WERI-Rb-1 (cell line): ENCODE measurements at regions not wholly inside any gene's neighbourhood (a gene's known extent, or its start where the extent isn't known, plus 50 kb on each side); places are given as distances from the start of the nearest gene placed in this dataset.

Experiments
- DNase-seq: peaks from one replicate; pipeline ENCODE4 v3.0.0-alpha.2; 2020
- H3K27ac ChIP-seq: fragments of 250-450 bp; sonication (Bioruptor Pico); 2 replicates; pipeline ENCODE4 v1.5.1; 2020; ENCODE audit warnings: mild to moderate bottlenecking, moderate library complexity
- H3K27me3 ChIP-seq: fragments of 250-450 bp; sonication (Bioruptor Pico); 2 replicates; pipeline ENCODE4 v1.5.1; 2021; ENCODE audit warnings: mild to moderate bottlenecking, low read depth, moderate library complexity; ENCODE audit not compliant: insufficient read depth, severe bottlenecking
- H3K36me3 ChIP-seq: fragments of 250-450 bp; sonication (Bioruptor Pico); 2 replicates; pipeline ENCODE4 v1.5.1; 2020; ENCODE audit warnings: mild to moderate bottlenecking, moderate library complexity
- H3K4me3 ChIP-seq: 2 replicates; pipeline ENCODE4 v1.5.1; 2011; ENCODE audit warnings: low read depth, mild to moderate bottlenecking, control low read depth, low read length
- H3K9me3 ChIP-seq: fragments of 250-450 bp; sonication (Bioruptor Pico); 2 replicates; pipeline ENCODE4 v1.5.1; 2021; ENCODE audit warnings: mild to moderate bottlenecking, moderate library complexity; ENCODE audit not compliant: severe bottlenecking
- CTCF ChIP-seq: IDR thresholded peaks from 2 replicates; pipeline ENCODE4 v1.5.1; 2011; ENCODE audit warnings: low read depth, mild to moderate bottlenecking, control low read depth, inconsistent platforms, low read length

GRCh38 chr3:99365979-99366378 lies 272.4 kb upstream of the COL8A1 start:
- no peaks in the 10 kb centered on the region for H3K9me3 ChIP-seq
- H3K27me3 ChIP-seq, result no peaks in the 10 kb centered on the region
- DNase-seq, result no peak
- H3K27ac ChIP-seq, result no peak overlapping the region
- no peaks in the 10 kb centered on the region for H3K36me3 ChIP-seq
- H3K4me3 ChIP-seq, result no peak overlapping the region
- no peak for TF ChIP-seq CTCF

- DNase-seq, result no peak
- no peak overlapping the region for H3K4me3 ChIP-seq
- no peaks in the 10 kb centered on the region for H3K9me3 ChIP-seq
Measured at GRCh38 chr3:99365396-99365795, 273.0 kb upstream of the COL8A1 start.

GRCh38 chr3:99357131-99357530 lies 281.3 kb upstream of the COL8A1 start:
- TF ChIP-seq CTCF, result no peak
- Histone ChIP-seq H3K36me3 (no peaks in the 10 kb centered on the region), H3K4me3 (no peak overlapping the region), H3K9me3 (no peaks in the 10 kb centered on the region), H3K27ac (no peak overlapping the region), H3K27me3 (peaks cover 28% of the 10 kb centered on the region)
- no peak for DNase-seq

More at GRCh38 chr3:99365396-99365795, 273.0 kb upstream of the COL8A1 start:
- H3K27me3 ChIP-seq, result no peaks in the 10 kb centered on the region
- H3K36me3 ChIP-seq, result no peaks in the 10 kb centered on the region
- H3K27ac ChIP-seq, result no peak overlapping the region
- no peak for TF ChIP-seq CTCF

- no peak overlapping the region for H3K27ac ChIP-seq
- H3K27me3 ChIP-seq, result peaks cover 28% of the 10 kb centered on the region
- TF ChIP-seq CTCF, result no peak
- H3K4me3 ChIP-seq, result no peak overlapping the region
- H3K36me3 ChIP-seq, result no peaks in the 10 kb centered on the region
- DNase-seq, result no peak
- no peaks in the 10 kb centered on the region for H3K9me3 ChIP-seq
Measured at GRCh38 chr3:99356696-99357095, 281.7 kb upstream of the COL8A1 start.

- no peak overlapping the region for H3K4me3 ChIP-seq
- no peaks in the 10 kb centered on the region for H3K9me3 ChIP-seq
- no peak for DNase-seq
- TF ChIP-seq CTCF, result no peak
- no peak overlapping the region for H3K27ac ChIP-seq
- H3K27me3 ChIP-seq, result peaks cover 28% of the 10 kb centered on the region
- H3K36me3 ChIP-seq, result no peaks in the 10 kb centered on the region
Measured at GRCh38 chr3:99355465-99355864, 282.9 kb upstream of the COL8A1 start.

- peaks cover 19% of the 10 kb centered on the region for H3K27me3 ChIP-seq
- no peak for DNase-seq
- no peak overlapping the region for H3K27ac ChIP-seq
- H3K36me3 ChIP-seq, result no peaks in the 10 kb centered on the region
- no peak for TF ChIP-seq CTCF
- H3K4me3 ChIP-seq, result no peak overlapping the region
- no peaks in the 10 kb centered on the region for H3K9me3 ChIP-seq
Measured at GRCh38 chr3:99352811-99353210, 285.6 kb upstream of the COL8A1 start.
